HG03066 (cell line): ENCODE measurements at regions not wholly inside any gene's neighbourhood (a gene's known extent, or its start where the extent isn't known, plus 50 kb on each side); places are given as distances from the start of the nearest gene placed in this dataset.

ENCODE experiments used
- ATAC-seq: cut with Tn5 transposase; IDR thresholded peaks from one replicate; pipeline ENCODE4 v1.9.1; 2021; ENCODE audit warnings: low read depth; ENCODE audit not compliant: unreplicated experiment

DNA sequence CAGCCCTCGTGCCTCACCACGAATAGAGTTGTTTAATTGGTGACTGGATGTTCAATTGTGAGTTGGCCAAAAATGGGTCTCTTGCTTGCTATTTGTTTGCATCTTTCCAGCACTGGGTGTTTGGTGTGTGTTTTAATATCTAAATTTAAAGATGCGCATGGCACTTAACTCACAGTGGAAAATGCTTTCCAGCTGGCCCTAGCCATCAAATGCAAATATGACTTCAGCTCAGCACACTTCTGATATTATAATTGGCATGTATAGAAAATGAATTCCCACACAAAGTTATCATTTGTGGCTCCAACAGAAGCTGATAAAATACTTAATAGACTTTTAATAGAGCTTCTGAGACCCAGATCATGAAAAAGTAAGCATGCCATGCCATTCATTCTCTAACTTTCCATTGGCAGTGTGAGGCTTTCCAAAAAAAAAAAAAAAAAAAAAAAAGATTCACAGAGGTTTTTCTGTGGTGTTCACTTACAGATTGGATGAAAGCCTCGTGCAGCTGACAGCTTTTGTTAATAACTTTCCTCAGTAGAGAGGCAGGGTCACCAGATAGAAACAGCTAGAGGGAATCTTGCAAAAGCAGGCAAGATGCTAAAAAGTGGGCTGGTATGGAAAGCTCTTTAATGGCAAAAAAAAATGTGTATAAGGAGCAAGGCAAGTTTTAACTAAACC lies 425.2 kb downstream of the GALC start:
- ATAC-seq = no peak

DNA sequence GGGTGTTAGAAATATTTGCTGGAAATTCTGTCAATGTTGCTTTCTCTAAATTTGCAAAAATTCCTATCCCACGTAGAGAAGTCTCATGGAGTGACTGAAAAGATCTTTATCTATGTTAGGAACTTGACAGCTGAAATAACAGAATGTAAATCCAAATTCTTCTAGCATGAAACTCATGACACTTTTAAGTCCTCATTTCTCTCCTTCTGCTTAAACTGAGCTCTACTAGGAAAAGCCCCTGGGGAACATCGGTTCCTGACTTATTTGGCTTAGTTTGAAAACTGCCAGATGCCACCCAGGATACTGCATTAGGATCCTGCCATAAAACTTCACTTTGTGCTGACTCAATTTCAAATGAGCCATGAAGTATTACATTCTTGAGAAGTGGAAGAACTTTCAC lies 426.0 kb downstream of the GALC start:
- no peak for ATAC-seq

DNA sequence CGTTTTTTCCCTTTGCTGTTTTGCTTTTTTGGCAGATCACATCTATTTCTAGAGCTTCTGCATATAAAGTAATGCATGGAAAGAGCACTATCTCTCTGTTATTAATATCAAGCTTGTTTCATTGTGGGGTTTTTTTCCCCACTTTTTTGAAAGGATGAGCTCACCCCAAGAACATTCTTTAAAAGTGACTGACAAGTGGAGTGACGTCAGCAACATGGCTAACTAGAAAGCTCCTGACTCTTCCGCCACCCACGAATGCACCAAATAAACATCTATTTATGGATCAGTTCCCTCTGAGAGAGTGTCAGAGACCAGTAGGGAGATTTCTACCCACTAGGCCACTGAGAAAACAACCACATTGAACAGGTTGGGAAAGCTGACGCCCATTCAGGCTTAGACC lies 445.4 kb downstream of the GALC start:
- no peak for ATAC-seq

DNA sequence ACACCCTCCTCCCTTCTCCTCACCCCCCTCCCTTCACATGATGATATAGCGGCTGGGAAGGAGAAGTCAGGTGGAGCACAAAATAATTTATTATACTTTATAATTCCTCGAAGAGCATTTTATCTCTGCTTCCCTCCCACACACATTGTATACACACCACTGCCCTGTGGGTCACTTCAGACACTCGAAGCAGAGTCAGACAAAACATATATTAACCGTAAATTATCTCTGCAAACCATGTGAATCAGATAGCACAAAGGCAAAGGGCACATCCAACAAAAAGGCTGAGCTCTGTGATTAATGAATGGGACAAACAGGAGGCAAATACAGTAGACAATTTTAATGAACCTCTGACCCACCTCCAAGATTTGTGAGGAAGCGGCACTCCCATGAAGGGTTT lies 450.7 kb downstream of the GALC start:
- ATAC-seq = no peak

DNA sequence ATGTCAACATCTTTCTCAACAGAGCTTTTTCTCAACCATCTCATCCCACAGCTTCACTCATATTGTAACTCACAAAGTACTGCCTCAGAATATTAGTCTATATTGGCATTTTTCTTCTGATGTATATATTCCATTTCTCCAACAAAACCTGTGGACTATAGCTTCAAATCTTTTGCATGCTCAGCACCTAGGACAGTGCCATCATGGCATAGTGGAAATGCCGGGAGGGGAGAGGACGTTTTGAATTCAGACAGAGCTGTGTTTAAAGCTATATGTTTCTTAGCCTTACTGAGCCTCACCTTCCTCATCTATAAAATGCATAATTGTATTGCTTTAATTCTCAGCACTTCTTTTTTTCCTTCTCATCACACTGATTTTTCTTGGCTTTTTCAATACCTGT lies 452.6 kb downstream of the GALC start:
- ATAC-seq = no peak

DNA sequence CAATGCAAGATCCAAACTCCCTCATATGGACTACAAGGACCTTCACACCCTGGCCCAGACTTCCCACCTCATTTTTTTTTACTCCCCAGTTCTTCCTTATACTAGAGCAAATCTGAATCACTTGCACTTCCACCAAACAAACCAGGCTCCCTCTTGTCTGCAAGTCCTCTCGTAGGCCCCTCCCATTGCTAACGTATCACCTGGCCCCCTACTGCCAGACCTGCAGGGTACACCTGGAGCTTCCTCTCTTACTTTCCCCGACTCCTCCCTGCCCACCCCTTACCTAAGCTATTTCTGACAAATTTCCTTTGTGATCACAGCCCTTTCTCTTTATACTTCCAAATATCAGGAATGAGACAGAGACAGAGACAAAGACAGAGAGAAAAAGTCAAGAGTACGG lies 463.9 kb downstream of the GALC start:
- ATAC-seq = no peak

DNA sequence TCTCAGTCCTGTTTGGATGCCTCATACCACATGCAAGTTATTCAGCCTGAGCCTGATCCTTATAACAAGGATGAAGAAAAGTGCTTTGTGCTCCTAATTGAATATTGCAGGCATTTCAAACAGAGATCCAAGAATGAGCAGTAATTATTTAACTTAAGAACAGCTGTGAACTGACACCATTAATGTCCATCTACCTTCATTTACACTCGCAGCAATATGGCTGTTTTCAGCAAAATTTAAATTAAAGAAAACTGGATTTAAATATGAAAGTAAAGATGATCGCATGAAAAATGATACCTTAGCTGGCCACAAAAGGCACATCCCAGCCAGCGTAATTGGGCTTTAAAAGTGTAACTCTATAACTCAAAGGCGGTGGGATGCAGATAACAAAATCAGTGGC lies 466.3 kb downstream of the GALC start:
- ATAC-seq = no peak

DNA sequence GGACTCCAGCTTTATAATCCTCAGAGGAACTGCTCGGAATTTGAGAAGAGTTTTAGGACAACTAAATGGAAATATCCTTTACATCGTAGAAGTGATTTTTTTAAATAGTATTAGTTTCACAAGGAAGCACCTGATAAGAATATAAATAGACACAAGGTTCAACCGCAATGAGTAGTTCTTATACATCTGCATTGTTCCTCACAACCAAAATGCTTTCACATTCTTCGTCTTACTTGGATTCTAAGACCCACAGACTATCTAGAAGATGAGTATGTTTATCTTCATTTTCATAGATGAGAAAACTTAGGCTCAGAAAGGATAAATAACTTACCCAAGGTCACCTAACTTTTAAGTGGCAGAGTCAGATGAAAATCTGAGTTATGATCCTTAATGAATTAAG lies 469.0 kb downstream of the GALC start:
- ATAC-seq = no peak

DNA sequence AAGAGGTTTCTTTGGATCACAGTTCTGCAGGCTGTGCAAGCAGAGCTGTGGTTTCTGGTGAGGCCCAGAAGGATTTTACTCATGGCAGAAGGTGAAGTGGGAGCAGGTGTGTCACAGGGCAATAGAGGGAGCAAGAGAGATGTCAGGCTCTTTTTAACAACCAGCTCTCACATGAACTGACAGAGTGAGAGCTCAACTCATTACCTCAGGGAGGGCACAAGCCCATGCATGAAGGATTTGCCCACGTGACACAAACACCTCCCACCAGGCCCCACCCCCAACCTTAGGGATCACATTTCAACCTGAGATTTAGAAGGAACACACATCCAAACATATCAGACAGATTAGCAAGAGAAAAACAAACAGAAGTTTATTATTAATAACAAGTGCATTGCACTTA lies 470.4 kb downstream of the GALC start:
- ATAC-seq = no peak

DNA sequence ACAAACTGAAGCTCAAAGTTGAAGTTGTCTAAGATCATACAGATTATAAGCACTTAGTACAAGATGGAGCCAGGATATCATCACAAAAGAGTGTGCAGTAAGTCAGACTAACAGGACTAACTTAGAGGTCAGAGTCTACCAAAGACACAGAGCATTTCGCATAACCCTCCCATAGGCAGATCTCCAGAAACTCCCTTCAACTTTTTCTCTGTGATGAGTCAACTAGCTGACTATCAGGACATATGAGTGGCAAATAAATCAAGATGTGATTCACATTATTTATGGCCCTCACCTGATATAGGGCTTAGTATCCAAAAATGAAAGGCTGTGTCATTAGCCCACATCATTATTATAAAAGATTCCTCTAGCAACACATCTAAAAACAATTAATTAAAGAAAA lies 484.6 kb downstream of the GALC start:
- no peak for ATAC-seq

DNA sequence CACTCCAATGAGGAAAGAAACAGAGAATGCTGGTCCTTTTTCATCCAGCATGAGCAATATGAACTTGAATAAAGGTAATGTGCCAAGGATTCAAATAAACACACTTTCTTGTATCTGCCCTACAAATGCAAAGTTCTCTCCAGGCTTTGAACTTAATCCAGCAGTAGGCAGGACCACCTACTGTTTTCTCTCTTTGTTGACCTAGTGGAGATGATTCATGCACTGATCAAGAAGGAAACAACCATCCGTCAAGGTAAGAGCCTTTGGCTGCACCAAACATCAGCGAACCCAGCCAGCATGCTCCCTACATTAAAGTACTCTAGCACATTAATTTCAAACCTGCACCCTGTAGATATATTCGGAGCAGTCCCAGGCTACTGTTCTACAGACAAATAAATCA lies 489.3 kb downstream of the GALC start:
- no peak for ATAC-seq

DNA sequence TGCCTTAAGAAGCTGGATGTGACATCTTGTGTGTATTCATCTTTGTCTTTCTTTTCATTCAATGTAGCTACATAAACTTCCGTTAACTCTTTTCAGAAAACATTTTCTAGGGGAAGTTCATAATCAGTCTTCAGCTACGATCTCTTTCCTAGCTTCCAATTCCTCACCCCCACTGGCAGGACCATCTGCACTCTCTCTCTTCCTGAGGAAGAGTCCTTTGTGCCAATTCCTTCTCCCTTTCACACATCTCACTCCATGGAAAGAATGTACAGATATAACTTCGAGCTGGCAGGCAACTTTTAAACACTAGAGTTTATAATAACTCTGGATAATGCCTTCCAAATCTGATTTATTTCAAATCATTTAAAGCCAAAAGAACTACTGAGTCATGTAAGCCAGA lies 495.7 kb downstream of the GALC start:
- no peak for ATAC-seq

DNA sequence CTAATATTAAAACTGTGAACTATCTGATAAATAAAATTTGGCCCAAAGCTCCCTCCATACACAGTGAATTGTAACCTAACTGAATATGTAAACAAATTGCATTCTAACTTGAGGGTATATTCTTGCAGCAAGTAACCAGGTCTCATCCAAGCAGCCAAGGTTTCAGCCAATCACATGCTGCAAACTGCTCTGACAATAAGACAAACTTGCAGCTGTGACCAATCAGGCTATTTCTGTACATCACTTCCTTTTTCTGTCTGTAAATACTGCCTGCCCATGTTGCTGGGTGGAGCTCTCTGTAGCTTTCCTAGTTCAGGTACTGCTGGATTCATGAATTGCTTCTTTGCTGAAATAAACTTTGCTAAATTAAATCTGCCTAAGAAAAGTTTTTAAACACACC lies 499.0 kb downstream of the GALC start:
- ATAC-seq = no peak

DNA sequence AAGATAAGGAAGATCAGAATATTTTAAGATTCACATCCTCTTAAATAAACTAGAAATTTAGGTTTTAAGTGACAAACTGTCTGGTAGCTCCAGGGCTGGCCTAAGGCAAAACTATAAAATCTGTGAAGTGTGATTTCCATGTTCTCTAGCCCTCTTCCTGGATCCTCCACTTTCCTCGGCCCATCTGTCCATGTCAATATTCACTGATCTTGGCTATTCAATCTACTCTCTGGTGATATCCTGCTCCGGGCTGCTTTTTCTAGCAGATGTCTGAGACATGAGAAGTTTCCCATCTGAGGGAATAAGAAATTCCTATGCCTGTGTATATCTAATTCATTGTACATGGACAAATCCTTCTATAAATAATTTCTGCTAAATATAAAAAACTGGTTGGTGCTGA lies 500.4 kb downstream of the GALC start:
- no peak for ATAC-seq

DNA sequence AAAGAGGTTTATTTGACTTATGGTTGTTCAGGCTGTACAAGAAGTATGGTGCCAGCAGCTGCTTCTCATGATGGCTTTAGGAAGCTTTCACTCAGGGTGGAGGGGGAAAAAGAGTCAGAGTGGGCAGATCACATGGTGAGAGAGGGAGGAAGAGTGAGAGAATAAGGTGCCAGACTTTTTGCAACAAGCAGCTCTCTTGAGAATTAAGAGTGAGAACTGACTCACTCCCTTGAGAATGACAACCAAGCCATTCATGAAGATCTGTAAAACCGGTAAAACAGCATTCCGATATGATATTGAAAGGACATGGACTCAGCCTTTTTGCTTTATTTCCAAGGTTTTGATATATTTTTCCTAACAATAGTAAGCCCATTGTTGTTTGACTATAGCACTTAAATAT lies 501.2 kb downstream of the GALC start:
- ATAC-seq = no peak

DNA sequence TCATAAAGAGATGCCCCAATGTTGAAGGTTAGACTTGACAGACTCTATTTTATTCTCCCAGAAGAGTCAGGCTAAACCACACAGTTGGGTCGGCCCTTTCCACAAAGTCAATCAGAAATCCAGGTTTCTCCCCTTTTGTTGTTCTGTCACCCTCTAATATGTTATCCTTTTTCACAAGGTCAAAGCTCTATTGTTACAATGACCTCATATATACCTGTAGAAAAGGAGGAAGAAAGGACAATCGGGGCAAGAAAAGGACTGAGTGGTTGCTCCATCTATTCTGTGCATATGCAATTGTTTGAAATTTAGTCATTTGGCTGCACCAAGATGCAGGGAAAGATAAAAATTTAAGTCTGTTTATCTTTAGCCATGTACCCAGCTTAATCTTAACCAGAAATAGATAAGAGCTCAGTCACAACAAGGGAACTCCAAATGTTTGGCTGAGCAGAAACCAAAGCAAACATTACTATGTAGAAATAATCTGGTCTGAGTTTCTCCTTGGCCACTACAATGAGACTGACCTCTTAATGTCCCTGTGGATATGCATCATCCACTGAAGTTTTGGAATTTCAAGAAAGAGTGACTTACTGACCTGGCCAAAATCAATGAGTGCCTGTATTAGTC lies 503.7 kb downstream of the GALC start:
- no peak for ATAC-seq

DNA sequence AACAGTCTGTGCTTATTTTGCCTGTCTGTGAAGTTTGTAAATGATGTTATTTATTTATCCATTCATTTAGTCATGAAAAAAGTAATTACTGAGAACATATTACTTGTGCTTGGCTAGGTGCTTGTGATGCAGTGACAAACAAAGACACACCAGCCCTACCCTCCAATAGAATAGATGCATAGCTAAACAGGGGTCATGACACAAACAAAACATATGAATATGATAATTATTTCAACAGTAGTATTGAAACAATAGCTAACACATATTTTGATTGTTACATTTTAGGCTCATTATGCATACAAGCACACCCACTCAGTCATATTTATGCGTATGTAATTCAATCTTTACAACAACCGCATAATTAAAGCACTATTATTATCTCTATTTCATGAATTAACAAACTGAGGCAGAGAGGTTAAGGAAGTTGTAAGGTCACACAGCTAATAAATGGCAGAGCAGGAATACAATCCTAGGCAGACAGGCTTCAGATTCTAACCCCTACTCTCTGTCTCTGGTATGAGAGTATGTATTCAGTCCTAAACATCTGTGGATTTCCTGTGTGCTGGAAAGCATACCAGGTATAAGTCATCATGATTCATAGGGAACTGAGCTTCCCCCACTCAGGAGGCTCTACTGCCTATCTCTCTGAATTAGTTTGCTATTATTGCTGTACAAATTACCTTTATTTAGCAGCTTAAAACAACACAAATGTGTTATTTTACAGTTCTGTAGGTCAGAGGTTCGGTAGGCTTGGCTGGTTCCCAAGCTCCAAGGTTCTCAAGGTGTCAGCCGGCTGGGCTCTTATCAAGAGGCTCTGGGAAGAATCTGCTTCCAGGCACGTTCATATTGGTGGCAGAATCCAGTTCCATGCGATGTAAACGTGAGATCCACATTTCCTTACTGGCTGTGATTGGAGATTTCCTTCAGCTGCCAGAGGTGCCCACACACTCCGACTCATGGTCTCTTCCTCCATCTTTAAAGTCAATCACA lies 509.4 kb downstream of the GALC start:
- no peak for ATAC-seq

DNA sequence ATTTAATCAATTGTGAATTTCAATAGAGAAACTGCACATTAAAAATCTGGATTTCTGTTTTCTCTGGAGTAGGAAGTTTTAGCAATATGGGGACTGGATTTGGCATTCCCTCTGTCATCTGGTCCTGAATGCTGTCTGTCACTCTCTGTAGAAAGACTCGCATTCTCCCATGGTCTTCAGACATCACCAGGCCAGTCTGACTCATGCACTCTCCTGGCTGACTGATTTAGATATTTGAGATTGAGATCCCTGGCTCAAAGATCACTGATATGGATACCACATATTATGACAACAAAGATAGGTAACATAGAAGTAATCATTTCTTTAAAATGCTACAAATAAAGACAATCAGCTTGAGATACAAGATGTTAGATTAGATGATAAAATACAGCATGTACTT lies 524.5 kb downstream of the GALC start:
- ATAC-seq = no peak

DNA sequence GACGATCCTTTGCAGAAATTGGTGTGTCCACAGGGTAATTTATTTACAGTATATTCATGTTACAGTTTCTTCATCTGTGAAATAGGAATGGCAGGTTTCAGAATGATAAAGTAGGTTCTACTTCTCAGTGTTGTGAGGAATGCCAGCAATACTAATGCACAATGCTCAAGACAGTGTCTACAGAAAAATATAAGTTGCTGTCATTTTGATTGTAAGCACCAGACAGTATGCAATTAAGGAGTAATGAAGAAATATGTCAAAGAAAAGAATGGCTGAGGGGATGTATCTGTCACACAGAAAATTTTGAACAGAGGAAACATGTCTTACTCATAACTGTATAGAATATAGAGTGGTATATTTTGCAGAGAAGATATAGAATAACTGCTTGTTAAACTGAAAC lies 525.4 kb downstream of the GALC start:
- no peak for ATAC-seq

DNA sequence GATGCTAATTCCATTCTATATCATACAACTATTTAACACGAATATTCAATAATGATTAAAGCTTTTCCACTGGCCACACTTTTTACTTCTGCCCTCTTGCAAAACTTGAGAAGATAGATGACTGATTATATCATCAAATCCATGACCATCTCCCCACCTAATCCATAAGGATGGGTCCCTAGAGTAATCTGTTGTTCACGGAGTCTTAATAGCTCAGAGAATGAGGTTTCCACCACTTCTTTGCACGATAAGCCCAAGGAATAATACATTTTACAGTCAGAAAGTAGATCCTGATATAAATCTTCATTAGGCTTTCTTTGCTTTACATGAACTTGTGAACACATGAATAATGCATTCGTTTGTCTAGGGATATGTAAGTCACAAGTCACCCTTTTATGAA lies 527.2 kb downstream of the GALC start:
- ATAC-seq = no peak

DNA sequence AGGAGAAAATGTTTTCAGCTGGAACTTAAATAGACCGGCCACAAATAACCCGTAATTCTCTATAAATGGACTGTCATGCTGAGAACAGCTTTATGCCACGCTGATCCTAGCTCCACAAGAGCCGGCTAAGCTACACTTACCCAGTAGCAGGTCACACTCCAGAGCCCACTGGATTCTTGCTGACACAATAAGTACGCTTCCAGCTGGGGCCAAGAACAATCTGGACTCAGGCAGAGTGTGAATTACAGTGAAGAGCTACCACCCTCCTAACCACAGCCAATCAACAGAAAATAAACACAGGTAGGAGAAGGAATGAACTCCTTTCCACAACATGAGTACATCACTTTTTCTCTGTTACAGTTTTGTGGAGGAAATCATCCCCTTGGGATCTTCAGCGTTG lies 531.3 kb downstream of the GALC start:
- ATAC-seq = no peak

DNA sequence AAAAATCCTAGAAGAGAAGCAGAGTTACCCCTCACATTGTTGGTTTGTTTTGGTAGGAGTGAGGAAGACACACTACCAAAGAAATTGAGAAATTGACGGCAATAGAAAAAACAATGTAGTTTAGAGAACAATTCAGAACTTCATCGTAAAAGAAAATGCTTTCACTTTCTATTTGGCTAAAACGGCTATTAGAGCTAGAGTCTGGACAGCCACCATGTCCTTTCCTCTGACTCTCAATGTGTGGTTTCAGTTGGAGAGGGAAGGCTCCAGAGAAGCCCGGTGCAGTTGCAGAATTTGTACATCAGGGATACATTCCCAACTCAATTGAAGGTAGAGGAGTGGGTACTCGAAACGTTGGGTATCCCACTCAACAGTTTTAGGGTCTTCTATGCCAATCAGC lies 535.3 kb downstream of the GALC start:
- no peak for ATAC-seq
